ENCODE measurements at regions not wholly inside any gene's neighbourhood (a gene's known extent, or its start where the extent isn't known, plus 50 kb on each side); places are given as distances from the start of the nearest gene placed in this dataset.

DNA sequence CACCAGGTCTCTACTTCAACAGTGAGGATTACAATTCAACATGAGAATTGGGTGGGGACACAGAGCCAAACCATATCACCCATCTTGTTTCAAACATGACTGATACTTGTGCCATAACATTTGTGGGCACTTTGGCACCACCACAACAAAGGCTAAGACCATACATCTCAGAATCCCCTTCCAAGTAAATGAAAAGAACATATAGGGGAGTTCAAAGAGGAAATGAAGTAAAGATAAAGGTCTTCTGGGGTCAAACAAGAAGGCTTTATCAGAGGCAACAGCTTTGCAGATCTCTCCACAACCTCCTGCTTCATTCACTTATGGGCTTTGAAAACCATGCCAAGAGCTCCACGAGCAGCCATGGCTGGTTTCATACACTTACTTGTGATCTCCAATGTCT lies 122.7 kb downstream of the ANKRD50 start:
- peaks cover 0 to 8% (median 0%) of the 10 kb centered on the region in 4 donors for H3K9me3 ChIP-seq
- H3K27ac ChIP-seq: no peak overlapping the region
- H3K4me3 ChIP-seq: no peak overlapping the region
- TF ChIP-seq, protein P1, sequence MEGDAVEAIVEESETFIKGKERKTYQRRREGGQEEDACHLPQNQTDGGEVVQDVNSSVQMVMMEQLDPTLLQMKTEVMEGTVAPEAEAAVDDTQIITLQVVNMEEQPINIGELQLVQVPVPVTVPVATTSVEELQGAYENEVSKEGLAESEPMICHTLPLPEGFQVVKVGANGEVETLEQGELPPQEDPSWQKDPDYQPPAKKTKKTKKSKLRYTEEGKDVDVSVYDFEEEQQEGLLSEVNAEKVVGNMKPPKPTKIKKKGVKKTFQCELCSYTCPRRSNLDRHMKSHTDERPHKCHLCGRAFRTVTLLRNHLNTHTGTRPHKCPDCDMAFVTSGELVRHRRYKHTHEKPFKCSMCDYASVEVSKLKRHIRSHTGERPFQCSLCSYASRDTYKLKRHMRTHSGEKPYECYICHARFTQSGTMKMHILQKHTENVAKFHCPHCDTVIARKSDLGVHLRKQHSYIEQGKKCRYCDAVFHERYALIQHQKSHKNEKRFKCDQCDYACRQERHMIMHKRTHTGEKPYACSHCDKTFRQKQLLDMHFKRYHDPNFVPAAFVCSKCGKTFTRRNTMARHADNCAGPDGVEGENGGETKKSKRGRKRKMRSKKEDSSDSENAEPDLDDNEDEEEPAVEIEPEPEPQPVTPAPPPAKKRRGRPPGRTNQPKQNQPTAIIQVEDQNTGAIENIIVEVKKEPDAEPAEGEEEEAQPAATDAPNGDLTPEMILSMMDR (IDR thresholded peaks at IDR 0.05): no peak
- TF ChIP-seq EP300 (IDR thresholded peaks at IDR 0.05): no peak
- TF ChIP-seq POLR2A (IDR thresholded peaks at IDR 0.05): no peak
- H3K36me3 ChIP-seq: peaks cover 0 to 21% (median 0%) of the 10 kb centered on the region in 3 donors
- no peak for DNase-seq (ENCODE audit: low spot score in 2 of 2)
- no peaks in the 10 kb centered on the region for H3K27me3 ChIP-seq
- 83 to 95% methylated on average over 1 of the region's 1 CpG for WGBS, 2 donors
- H3K4me1 ChIP-seq: no peaks in the 10 kb centered on the region

DNA sequence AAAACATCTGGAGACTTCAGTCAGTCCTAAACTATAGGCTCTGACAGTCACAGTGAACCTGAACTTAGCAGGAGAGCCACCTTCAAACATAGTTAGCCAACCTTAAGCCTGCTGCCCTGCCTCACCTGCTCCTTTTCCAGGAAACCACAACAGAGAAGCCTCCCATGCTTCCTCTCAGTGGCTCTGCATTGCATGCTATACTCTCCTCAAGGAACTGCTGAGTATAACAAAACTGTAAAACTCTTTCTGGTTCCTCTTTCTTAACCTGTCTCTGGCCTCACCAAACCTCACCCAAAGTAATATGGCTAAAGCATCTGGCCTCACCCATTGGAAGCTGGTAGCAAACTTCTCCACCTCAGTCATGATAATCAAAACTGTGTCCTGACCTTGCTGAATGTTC lies 122.1 kb downstream of the ANKRD50 start:
- no peak overlapping the region for H3K27ac ChIP-seq
- H3K36me3 ChIP-seq: peaks cover 0 to 21% (median 0%) of the 10 kb centered on the region in 3 donors

DNA sequence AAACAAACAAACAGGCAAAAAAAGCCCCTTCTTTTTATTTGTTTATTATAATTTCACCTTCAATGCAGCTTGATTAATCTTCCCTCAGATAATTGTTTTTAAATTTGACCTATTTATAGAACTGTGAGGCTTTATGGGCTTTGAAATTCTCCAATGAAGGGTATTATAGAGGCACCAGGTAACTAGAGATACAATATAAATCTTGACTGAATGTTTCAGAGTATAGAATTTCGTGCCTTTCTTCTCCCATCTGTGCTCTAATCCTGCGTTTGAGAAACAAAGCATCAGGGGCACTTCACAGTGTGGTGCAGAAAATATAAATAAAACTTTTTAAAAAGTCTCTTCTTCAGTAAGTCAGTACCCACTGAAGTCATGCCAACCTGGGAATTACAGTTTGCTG lies 120.9 kb downstream of the ANKRD50 start:
- TF ChIP-seq, protein P1 (IDR thresholded peaks at IDR 0.05): no peak
- no peak for TF ChIP-seq POLR2A (IDR thresholded peaks at IDR 0.05)
- TF ChIP-seq EP300 (IDR thresholded peaks at IDR 0.05): no peak
- DNase-seq (ENCODE audit: low spot score in 2 of 2): no peak
- H3K9me3 ChIP-seq: peaks cover 0 to 8% (median 0%) of the 10 kb centered on the region in 4 donors
- H3K27me3 ChIP-seq: no peaks in the 10 kb centered on the region
- WGBS, 2 donors: 81 to 84% methylated on average over 2 of the region's 2 CpGs
- H3K4me3 ChIP-seq: no peak overlapping the region
- peaks cover 0 to 21% (median 0%) of the 10 kb centered on the region in 3 donors for H3K36me3 ChIP-seq
- H3K27ac ChIP-seq: no peak overlapping the region
- H3K4me1 ChIP-seq: no peaks in the 10 kb centered on the region

More for the DNA sequence above, 122.1 kb downstream of the ANKRD50 start:
- Histone ChIP-seq H3K4me1 (no peaks in the 10 kb centered on the region), H3K27me3 (no peaks in the 10 kb centered on the region), H3K4me3 (no peak overlapping the region), H3K9me3 (peaks cover 0 to 8% (median 0%) of the 10 kb centered on the region in 4 donors)
- no peak for DNase-seq (ENCODE audit: low spot score in 2 of 2)
- TF ChIP-seq EP300 (IDR thresholded peaks at IDR 0.05) (no peak), POLR2A (IDR thresholded peaks at IDR 0.05) (no peak)
- TF ChIP-seq, protein P1 (IDR thresholded peaks at IDR 0.05): no peak

GRCh38 chr4:124593494-124593893 lies 119.0 kb downstream of the ANKRD50 start:
- WGBS, 2 donors: 52 to 65% methylated on average over 2 of the region's 2 CpGs
- H3K27ac ChIP-seq: no peak overlapping the region
- no peaks in the 10 kb centered on the region for H3K9me3 ChIP-seq
- no peaks in the 10 kb centered on the region for H3K27me3 ChIP-seq
- H3K4me1 ChIP-seq: no peaks in the 10 kb centered on the region
- H3K36me3 ChIP-seq: peaks cover 0 to 9% (median 0%) of the 10 kb centered on the region in 3 donors
- no peak for DNase-seq (ENCODE audit: low spot score in 2 of 2)
- H3K4me3 ChIP-seq: no peak overlapping the region
- no peak for TF ChIP-seq EP300 (IDR thresholded peaks at IDR 0.05)
- TF ChIP-seq, protein P1 (IDR thresholded peaks at IDR 0.05): no peak
- TF ChIP-seq POLR2A (IDR thresholded peaks at IDR 0.05): no peak

GRCh38 chr4:124594945-124595344 lies 117.6 kb downstream of the ANKRD50 start:
- DNase-seq (ENCODE audit: low spot score in 2 of 2): no peak
- no peaks in the 10 kb centered on the region for H3K27me3 ChIP-seq
- peaks cover 0 to under 1% (median 0%) of the 10 kb centered on the region in 3 donors for H3K36me3 ChIP-seq
- no peak overlapping the region for H3K27ac ChIP-seq
- no peaks in the 10 kb centered on the region for H3K4me1 ChIP-seq
- no peak overlapping the region for H3K4me3 ChIP-seq
- WGBS, 2 donors: 69 to 71% methylated on average over 1 of the region's 1 CpG
- no peaks in the 10 kb centered on the region for H3K9me3 ChIP-seq
- TF ChIP-seq EP300 (IDR thresholded peaks at IDR 0.05) (no peak), POLR2A (IDR thresholded peaks at IDR 0.05) (no peak)
- TF ChIP-seq, protein P1 (IDR thresholded peaks at IDR 0.05): no peak
